ENCODE measurements at regions not wholly inside any gene's neighbourhood (a gene's known extent, or its start where the extent isn't known, plus 50 kb on each side); places are given as distances from the start of the nearest gene placed in this dataset.

DNA sequence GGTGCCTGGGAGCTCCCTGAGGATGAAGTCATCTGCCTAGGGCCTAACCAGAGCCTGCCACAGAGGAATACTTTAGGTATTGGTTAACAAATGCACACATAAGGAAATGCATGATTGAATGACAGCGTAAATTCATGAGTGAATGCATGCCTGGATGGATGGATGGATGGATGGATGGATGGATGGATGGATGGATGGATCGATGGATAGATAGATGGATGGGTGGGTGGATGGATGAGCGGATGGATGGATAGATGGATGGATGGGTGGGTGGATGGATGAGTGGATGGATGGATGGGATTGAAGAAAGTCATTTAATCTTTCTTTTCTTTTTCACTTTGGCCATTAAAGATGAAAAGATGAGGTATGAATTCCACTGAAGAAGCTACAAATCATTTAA lies 111.9 kb upstream of the SIRPG start:
- no peaks in the 10 kb centered on the region for H3K4me1 ChIP-seq (ENCODE audit: control insufficient read depth, insufficient read depth, low read length)
- H3K9ac ChIP-seq (ENCODE audit: low read length in 2 of 2), result no peak overlapping the region
- H3K27ac ChIP-seq (ENCODE audit: low read length), result no peak overlapping the region
- H3K9me3 ChIP-seq (ENCODE audit: control insufficient read depth in 2 of 2, low read length in 2 of 2), result no peaks in the 10 kb centered on the region
- H3K27me3 ChIP-seq (ENCODE audit: control insufficient read depth in 1 of 2, insufficient read depth in 2 of 2, low read length in 2 of 2), result peaks cover 0 to 3% of the 10 kb centered on the region in 2 donors
- no peak overlapping the region for H3K4me3 ChIP-seq (ENCODE audit: low read length in 2 of 2)
- H3K36me3 ChIP-seq (ENCODE audit: control insufficient read depth in 2 of 2, insufficient read depth in 2 of 2, low read length in 2 of 2), result no peaks in the 10 kb centered on the region

DNA sequence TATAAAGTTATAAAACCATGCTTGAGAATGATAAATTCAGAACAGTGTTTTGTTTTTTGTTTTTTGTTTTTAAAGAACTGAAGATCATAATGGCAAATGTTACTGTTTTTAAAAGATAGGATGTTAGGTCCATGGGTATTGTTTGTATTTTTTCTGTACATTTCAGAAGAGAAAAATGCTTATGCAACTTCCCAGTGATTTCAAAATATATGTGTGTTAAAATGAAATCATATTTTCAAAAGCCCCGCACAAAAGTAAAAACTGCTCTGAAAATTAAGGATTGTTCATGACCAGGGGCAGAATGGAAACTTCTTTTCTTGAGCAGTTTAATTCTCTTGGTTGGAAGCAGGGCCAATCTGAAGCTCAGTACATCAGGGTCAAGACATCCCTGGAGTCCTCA lies 109.2 kb upstream of the SIRPG start:
- Histone ChIP-seq H3K27me3 (ENCODE audit: control insufficient read depth in 1 of 2, insufficient read depth in 2 of 2, low read length in 2 of 2) (peaks cover 0 to 3% of the 10 kb centered on the region in 2 donors), H3K4me1 (ENCODE audit: control insufficient read depth, insufficient read depth, low read length) (no peaks in the 10 kb centered on the region), H3K36me3 (ENCODE audit: control insufficient read depth in 2 of 2, insufficient read depth in 2 of 2, low read length in 2 of 2) (no peaks in the 10 kb centered on the region), H3K9ac (ENCODE audit: low read length in 2 of 2) (no peak overlapping the region), H3K4me3 (ENCODE audit: low read length in 2 of 2) (no peak overlapping the region), H3K9me3 (ENCODE audit: control insufficient read depth in 2 of 2, low read length in 2 of 2) (no peaks in the 10 kb centered on the region), H3K27ac (ENCODE audit: low read length) (no peak overlapping the region)

- Histone ChIP-seq H3K9me3 (ENCODE audit: control insufficient read depth in 2 of 2, low read length in 2 of 2) (no peaks in the 10 kb centered on the region), H3K27ac (ENCODE audit: low read length) (no peak overlapping the region), H3K9ac (ENCODE audit: low read length in 2 of 2) (no peak overlapping the region), H3K36me3 (ENCODE audit: control insufficient read depth in 2 of 2, insufficient read depth in 2 of 2, low read length in 2 of 2) (no peaks in the 10 kb centered on the region), H3K4me3 (ENCODE audit: low read length in 2 of 2) (no peak overlapping the region), H3K27me3 (ENCODE audit: control insufficient read depth in 1 of 2, insufficient read depth in 2 of 2, low read length in 2 of 2) (peaks cover 0 to 3% of the 10 kb centered on the region in 2 donors), H3K4me1 (ENCODE audit: control insufficient read depth, insufficient read depth, low read length) (no peaks in the 10 kb centered on the region)
Measured at GRCh38 chr20:1764136-1765033, 106.8 kb upstream of the SIRPG start.

GRCh38 chr20:1761598-1761997 lies 104.0 kb upstream of the SIRPG start:
- Histone ChIP-seq H3K9me3 (ENCODE audit: control insufficient read depth in 2 of 2, low read length in 2 of 2) (no peaks in the 10 kb centered on the region), H3K9ac (ENCODE audit: low read length in 2 of 2) (no peak overlapping the region), H3K27me3 (ENCODE audit: control insufficient read depth in 1 of 2, insufficient read depth in 2 of 2, low read length in 2 of 2) (no peaks in the 10 kb centered on the region), H3K4me1 (ENCODE audit: control insufficient read depth, insufficient read depth, low read length) (no peaks in the 10 kb centered on the region), H3K4me3 (ENCODE audit: low read length in 2 of 2) (no peak overlapping the region), H3K27ac (ENCODE audit: low read length) (no peak overlapping the region), H3K36me3 (ENCODE audit: control insufficient read depth in 2 of 2, insufficient read depth in 2 of 2, low read length in 2 of 2) (no peaks in the 10 kb centered on the region)

GRCh38 chr20:1761116-1761515 lies 103.5 kb upstream of the SIRPG start:
- H3K36me3 ChIP-seq (ENCODE audit: control insufficient read depth in 2 of 2, insufficient read depth in 2 of 2, low read length in 2 of 2), result no peaks in the 10 kb centered on the region

GRCh38 chr20:1758765-1759164 lies 101.2 kb upstream of the SIRPG start:
- no peak overlapping the region for H3K4me3 ChIP-seq (ENCODE audit: low read length in 2 of 2)
- no peaks in the 10 kb centered on the region for H3K9me3 ChIP-seq (ENCODE audit: control insufficient read depth in 2 of 2, low read length in 2 of 2)
- H3K27ac ChIP-seq (ENCODE audit: low read length), result no peak overlapping the region
- no peaks in the 10 kb centered on the region for H3K36me3 ChIP-seq (ENCODE audit: control insufficient read depth in 2 of 2, insufficient read depth in 2 of 2, low read length in 2 of 2)
- H3K27me3 ChIP-seq (ENCODE audit: control insufficient read depth in 1 of 2, insufficient read depth in 2 of 2, low read length in 2 of 2), result no peaks in the 10 kb centered on the region
- no peak overlapping the region for H3K9ac ChIP-seq (ENCODE audit: low read length in 2 of 2)
- no peaks in the 10 kb centered on the region for H3K4me1 ChIP-seq (ENCODE audit: control insufficient read depth, insufficient read depth, low read length)

More at GRCh38 chr20:1761116-1761515, 103.5 kb upstream of the SIRPG start:
- Histone ChIP-seq H3K4me3 (ENCODE audit: low read length in 2 of 2) (no peak overlapping the region), H3K27me3 (ENCODE audit: control insufficient read depth in 1 of 2, insufficient read depth in 2 of 2, low read length in 2 of 2) (no peaks in the 10 kb centered on the region), H3K9me3 (ENCODE audit: control insufficient read depth in 2 of 2, low read length in 2 of 2) (no peaks in the 10 kb centered on the region), H3K9ac (ENCODE audit: low read length in 2 of 2) (no peak overlapping the region), H3K4me1 (ENCODE audit: control insufficient read depth, insufficient read depth, low read length) (no peaks in the 10 kb centered on the region), H3K27ac (ENCODE audit: low read length) (no peak overlapping the region)

DNA sequence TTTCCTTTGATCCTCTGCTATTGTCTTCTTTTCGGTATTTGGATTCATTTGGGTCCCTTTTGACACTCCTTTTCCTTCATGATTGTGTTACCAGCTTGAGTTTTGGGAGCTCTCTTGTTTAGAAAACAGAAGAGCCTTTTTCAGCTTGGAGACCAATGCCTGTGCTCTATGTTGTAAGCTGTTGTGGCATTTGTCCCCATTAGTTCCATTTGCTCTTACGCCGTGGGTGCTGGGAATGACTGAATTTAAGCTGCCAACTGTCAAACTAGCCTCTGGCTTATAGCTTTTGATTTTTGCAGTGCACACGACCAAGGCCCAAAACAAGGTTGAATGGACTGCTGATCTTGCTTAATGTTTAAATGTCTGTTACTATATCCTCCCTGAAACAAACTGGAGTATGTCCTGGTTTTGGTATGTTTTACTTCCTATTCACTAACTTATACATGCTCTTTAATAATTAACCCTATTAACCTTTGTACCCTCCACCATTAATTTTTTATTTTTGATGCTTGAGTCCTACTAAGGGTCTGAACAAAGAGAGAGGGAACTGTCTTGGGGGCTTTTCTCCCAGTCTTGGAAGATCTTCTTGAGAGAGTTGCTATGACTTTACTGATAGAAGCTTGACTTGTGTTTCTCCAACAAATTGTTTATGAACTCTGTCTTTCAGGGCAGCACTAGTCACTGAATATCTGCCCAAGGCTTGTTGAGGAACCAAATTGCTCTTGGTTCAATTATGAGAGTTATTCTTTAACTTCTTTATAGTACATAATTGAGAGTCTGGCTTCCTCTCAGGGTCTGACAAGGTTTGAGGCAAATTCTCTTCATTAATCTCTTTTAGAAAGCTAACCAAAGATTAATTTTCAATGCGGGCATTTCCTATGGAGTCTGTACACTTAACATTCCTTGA lies 100.3 kb upstream of the SIRPG start:
- no peaks in the 10 kb centered on the region for H3K27me3 ChIP-seq (ENCODE audit: control insufficient read depth in 1 of 2, insufficient read depth in 2 of 2, low read length in 2 of 2)
- no peaks in the 10 kb centered on the region for H3K36me3 ChIP-seq (ENCODE audit: control insufficient read depth in 2 of 2, insufficient read depth in 2 of 2, low read length in 2 of 2)
- no peak overlapping the region for H3K4me3 ChIP-seq (ENCODE audit: low read length in 2 of 2)
- no peaks in the 10 kb centered on the region for H3K9me3 ChIP-seq (ENCODE audit: control insufficient read depth in 2 of 2, low read length in 2 of 2)
- H3K4me1 ChIP-seq (ENCODE audit: control insufficient read depth, insufficient read depth, low read length), result no peaks in the 10 kb centered on the region
- H3K27ac ChIP-seq (ENCODE audit: low read length), result no peak overlapping the region
- H3K9ac ChIP-seq (ENCODE audit: low read length in 2 of 2), result no peak overlapping the region

DNA sequence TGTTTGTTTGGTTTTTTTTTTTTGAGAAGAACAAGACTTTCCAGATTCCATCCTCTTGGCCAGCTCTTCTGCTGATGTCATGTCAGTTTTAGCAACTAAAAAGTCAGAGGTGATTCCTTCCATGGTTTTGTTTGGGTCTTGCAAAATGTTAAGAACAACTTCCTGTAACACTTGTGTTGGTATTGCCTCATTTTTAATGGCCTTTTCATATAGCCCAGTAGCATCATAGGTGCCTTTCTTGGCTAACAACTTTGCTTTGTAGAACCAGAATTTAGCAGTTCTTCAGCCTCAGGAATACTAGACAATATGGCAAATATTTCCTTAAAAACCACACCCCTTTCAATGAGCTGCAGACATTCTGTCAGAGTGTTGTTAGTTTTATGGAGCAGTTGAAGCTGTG lies 99.5 kb upstream of the SIRPG start:
- H3K36me3 ChIP-seq (ENCODE audit: control insufficient read depth in 2 of 2, insufficient read depth in 2 of 2, low read length in 2 of 2), result no peaks in the 10 kb centered on the region
- H3K27ac ChIP-seq (ENCODE audit: low read length), result no peak overlapping the region
- H3K4me3 ChIP-seq (ENCODE audit: low read length in 2 of 2), result no peak overlapping the region
- H3K27me3 ChIP-seq (ENCODE audit: control insufficient read depth in 1 of 2, insufficient read depth in 2 of 2, low read length in 2 of 2), result no peaks in the 10 kb centered on the region
- no peaks in the 10 kb centered on the region for H3K4me1 ChIP-seq (ENCODE audit: control insufficient read depth, insufficient read depth, low read length)
- H3K9ac ChIP-seq (ENCODE audit: low read length in 2 of 2), result no peak overlapping the region
- H3K9me3 ChIP-seq (ENCODE audit: control insufficient read depth in 2 of 2, low read length in 2 of 2), result no peaks in the 10 kb centered on the region

- no peak overlapping the region for H3K9ac ChIP-seq (ENCODE audit: low read length in 2 of 2)
- no peaks in the 10 kb centered on the region for H3K4me1 ChIP-seq (ENCODE audit: control insufficient read depth, insufficient read depth, low read length)
- no peak overlapping the region for H3K4me3 ChIP-seq (ENCODE audit: low read length in 2 of 2)
- no peaks in the 10 kb centered on the region for H3K9me3 ChIP-seq (ENCODE audit: control insufficient read depth in 2 of 2, low read length in 2 of 2)
- H3K36me3 ChIP-seq (ENCODE audit: control insufficient read depth in 2 of 2, insufficient read depth in 2 of 2, low read length in 2 of 2), result no peaks in the 10 kb centered on the region
- H3K27ac ChIP-seq (ENCODE audit: low read length), result no peak overlapping the region
- no peaks in the 10 kb centered on the region for H3K27me3 ChIP-seq (ENCODE audit: control insufficient read depth in 1 of 2, insufficient read depth in 2 of 2, low read length in 2 of 2)
Measured at GRCh38 chr20:1754749-1755148, 97.2 kb upstream of the SIRPG start.

- Histone ChIP-seq H3K27ac (ENCODE audit: low read length) (no peak overlapping the region), H3K36me3 (ENCODE audit: control insufficient read depth in 2 of 2, insufficient read depth in 2 of 2, low read length in 2 of 2) (no peaks in the 10 kb centered on the region), H3K4me3 (ENCODE audit: low read length in 2 of 2) (no peak overlapping the region), H3K27me3 (ENCODE audit: control insufficient read depth in 1 of 2, insufficient read depth in 2 of 2, low read length in 2 of 2) (no peaks in the 10 kb centered on the region), H3K9ac (ENCODE audit: low read length in 2 of 2) (no peak overlapping the region), H3K4me1 (ENCODE audit: control insufficient read depth, insufficient read depth, low read length) (no peaks in the 10 kb centered on the region), H3K9me3 (ENCODE audit: control insufficient read depth in 2 of 2, low read length in 2 of 2) (no peaks in the 10 kb centered on the region)
Measured at GRCh38 chr20:1754306-1754705, 96.7 kb upstream of the SIRPG start.

All from stomach smooth muscle (tissue), 2 donors.